GM21737 (cell line): ENCODE measurements at regions not wholly inside any gene's neighbourhood (a gene's known extent, or its start where the extent isn't known, plus 50 kb on each side); places are given as distances from the start of the nearest gene placed in this dataset.
"Not testable (repeated sequence)": the region's sequence is repeated elsewhere in the genome, so short reads cannot be mapped to it uniquely, and the experiment has no call there.

Experiments
- ATAC-seq: cut with Tn5 transposase; IDR thresholded peaks from one replicate; pipeline ENCODE4 v1.9.1; 2021; ENCODE audit warnings: mild to moderate bottlenecking, moderate library complexity; ENCODE audit not compliant: unreplicated experiment

- ATAC-seq: no peak
Observed at GRCh38 chr5:82905986-82906385, 171.2 kb downstream of the TMEM167A start.

- no peak for ATAC-seq
Observed at GRCh38 chr5:82901281-82901888, 175.8 kb downstream of the TMEM167A start.

GRCh38 chr5:82894716-82895115 lies 182.5 kb downstream of the TMEM167A start:
- no peak for ATAC-seq

GRCh38 chr5:82889088-82889487 lies 188.1 kb downstream of the TMEM167A start:
- no peak for ATAC-seq

DNA sequence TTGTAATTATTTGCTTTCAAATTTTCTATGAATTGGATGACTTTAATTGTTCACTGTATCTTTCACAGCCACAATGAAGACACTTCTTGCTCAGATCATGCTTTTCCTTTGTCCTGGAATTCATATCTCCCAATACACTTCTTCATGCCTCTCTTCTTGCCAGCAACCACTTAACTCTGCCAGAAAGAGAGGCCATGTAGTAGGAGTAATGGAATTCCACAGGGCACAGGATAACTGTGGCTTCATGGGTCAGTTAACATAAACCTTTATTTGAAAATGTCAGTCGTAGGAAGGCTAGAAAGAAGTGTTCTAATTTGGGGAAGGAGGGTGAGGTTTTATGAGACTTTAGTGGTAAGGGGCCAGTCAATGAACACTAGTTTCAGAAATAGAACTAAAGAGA lies 190.3 kb downstream of the TMEM167A start:
- ATAC-seq: no peak

- ATAC-seq: no peak
Observed at GRCh38 chr5:82885627-82886389, 191.4 kb downstream of the TMEM167A start.

DNA sequence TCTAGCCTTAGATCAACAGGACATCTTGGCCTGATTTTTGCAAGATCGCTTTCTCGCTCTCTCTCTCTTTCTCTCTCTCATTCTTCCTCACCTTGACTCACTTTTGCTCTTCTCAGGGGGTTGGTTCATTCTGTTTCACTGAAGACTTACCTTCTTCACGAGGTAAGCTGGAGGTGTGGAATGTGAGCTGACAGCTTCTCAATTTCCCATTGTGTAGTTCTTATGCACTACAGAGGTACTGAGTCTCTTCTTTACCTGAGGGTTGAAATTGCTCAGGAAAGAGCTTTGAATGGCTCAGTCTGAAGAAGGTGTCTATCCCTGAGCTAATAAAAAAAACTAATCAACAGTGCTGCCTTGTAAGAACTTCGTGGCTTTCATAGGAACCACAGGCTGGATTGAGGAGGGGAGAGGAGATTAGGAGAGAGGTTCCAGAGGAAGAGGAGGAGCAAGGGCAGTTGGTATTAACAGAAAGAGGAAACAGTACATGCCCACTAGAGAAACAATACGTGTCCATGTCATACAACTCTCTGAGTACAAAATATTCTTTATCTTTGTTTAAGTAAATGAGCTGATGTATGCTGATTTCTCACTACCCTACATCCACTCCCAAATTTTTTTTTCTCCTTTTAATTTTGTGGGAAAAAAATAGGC lies 192.2 kb downstream of the TMEM167A start:
- no peak for ATAC-seq

GRCh38 chr5:82882316-82882715 lies 194.9 kb downstream of the TMEM167A start:
- no peak for ATAC-seq

DNA sequence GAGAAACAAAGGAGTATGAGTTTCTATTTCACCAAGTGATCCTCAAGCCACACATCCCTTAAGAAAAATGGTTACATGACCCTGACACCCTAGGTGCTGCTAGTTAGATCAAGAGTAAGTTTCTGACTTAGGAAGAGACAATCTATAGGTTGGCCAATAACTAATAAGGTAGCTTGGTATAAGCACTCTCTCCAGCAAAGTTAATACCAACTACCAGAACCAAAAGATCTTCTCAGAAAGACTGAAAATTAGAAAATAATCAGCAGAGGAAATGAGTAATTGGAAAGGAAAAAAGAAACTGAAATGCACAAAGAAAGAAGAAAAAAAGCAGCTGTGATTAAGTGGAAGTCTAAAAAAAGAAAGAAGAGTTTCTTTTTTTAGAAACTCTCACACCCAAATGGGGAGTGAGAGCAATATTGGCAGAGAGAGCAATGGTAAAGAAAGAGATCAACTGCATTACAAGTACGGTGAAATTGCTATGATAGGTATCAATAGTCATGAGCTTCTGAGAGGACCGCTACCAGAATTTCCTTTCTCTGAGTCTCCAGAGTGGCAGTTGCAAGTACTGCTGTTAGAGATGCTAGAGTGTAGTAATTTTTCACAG lies 195.5 kb downstream of the TMEM167A start:
- peak; percentile 51 for ATAC-seq

GRCh38 chr5:82879089-82879488 lies 198.1 kb downstream of the TMEM167A start:
- ATAC-seq: no peak

DNA sequence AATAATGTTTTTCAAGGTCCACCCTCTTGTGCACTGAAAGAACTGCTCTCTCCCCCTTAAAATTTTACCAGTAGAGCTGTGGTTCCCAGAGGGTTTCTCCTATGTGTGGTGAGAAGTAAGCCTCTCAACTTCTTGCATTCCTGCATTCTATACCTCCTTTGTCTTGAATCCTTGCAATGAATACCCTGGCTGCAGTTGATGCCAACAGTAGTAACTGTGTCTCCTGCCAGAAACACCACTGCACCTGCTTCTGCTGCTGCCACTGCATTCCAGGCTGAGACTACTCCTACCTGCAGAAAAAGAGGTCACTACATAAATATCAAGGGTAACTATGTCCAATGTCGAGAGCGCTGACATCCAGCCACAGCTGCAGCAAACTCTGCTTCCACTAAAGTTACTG lies 203.7 kb downstream of the TMEM167A start:
- ATAC-seq: no peak

GRCh38 chr5:82872321-82873288 lies 204.6 kb downstream of the TMEM167A start:
- ATAC-seq: not testable (repeated sequence)

DNA sequence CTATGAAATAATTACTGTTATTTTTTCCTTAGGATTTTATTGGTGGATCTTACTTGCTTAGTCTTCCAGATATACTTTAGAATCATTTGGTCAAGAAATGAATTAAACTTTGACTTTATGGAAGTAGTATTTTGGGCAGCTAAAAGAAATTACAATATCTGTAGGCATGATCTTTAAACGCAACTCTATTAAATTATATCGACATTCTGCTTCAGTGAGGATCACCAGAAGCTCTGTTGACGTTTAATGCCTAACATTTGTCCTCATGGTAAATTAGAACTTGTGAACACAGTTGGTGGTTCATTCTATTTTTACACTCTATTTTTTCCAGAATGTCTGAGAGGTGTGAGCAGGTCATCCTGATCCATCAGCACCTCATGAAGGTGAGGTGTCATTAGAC lies 211.6 kb downstream of the TMEM167A start:
- no peak for ATAC-seq

GRCh38 chr5:82863266-82863665 lies 213.9 kb downstream of the TMEM167A start:
- no peak for ATAC-seq

GRCh38 chr5:82862711-82863110 lies 214.5 kb downstream of the TMEM167A start:
- no peak for ATAC-seq

GRCh38 chr5:82862261-82862660 lies 214.9 kb downstream of the TMEM167A start:
- no peak for ATAC-seq

GRCh38 chr5:82861701-82862100 lies 215.5 kb downstream of the TMEM167A start:
- no peak for ATAC-seq

GRCh38 chr5:82859451-82860140 lies 217.6 kb downstream of the TMEM167A start:
- no peak for ATAC-seq

DNA sequence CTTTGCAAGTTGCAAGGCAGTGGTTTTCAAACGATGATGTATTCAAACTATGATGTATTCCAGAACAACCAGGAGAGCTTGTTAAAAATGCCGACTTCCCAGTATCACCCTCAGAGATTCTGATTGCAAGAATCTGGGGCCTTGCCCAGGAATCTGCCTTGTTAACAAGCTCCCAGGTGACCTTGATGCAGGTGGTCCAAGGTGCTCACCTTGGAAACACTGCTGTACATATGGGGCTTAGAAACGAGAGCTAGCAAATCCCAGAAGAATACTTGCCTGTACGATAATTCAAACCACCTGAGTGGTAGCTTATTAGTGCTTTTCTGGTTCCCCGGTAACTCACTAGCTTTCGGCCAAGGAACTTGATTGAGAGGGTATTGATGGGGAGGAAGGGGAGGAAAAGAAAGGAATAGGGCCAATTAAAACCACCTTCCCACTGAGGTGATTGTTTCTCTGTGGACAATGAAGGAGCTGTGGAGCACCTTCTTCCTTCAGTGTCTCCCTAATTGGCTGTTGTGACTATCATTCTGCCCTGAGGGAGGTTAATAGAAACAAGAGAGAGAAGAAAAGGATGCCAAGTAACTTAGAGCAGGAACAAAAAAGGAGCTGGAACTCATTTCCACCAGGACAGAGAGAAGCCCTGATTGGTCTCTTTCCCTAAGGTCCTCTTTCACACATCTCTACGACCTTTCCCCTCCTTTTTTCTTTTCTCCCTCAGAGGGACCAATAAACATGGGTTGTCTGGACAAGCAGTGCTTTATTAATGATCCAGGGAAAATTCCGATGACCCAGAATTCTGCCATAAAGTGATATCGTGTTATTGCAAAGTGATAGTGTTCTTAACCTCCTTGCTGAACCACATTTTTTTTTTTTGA lies 218.8 kb downstream of the TMEM167A start:
- no peak for ATAC-seq
